WTC11 (cell line): ENCODE measurements at regions not wholly inside any gene's neighbourhood (a gene's known extent, or its start where the extent isn't known, plus 50 kb on each side); places are given as distances from the start of the nearest gene placed in this dataset.

Source experiments
- ATAC-seq: fragments of 200-7000 bp; cut with Tn5 transposase; 2 replicates; pipeline ENCODE4 v1.10.0; 2021; ENCODE audit warnings: mild to moderate bottlenecking, moderate library complexity
- CTCF ChIA-PET: fragments of 300-600 bp; sonication (Branson Sonifier 250); formaldehyde crosslinking; loops from one replicate; lab custom pipeline; 2021; ENCODE audit warnings: antibody characterized with exemption; lab: Charles Lee
- POLR2A ChIA-PET: fragments of 350-600 bp; sonication (Branson Sonifier 250); formaldehyde crosslinking; loops from one replicate; lab custom pipeline; 2021; ENCODE audit warnings: antibody characterized with exemption; lab: Charles Lee
- DNase-seq: peaks from one replicate; pipeline ENCODE4 v3.0.0; 2021; ENCODE audit warnings: low spot score
- H3K27ac Mint-ChIP-seq: 2 replicates; pipeline ENCODE4 v1.8.0; 2021; ENCODE audit warnings: mixed read lengths
- H3K27me3 Mint-ChIP-seq: 2 replicates; pipeline ENCODE4 v1.8.0; 2021; ENCODE audit warnings: low read depth, mild to moderate bottlenecking, moderate library complexity, mixed read lengths
- H3K36me3 Mint-ChIP-seq: 2 replicates; pipeline ENCODE4 v1.8.0; 2021; ENCODE audit warnings: mixed read lengths
- H3K4me1 Mint-ChIP-seq: 2 replicates; pipeline ENCODE4 v1.8.0; 2022; ENCODE audit warnings: mixed read lengths
- H3K4me3 Mint-ChIP-seq: 2 replicates; pipeline ENCODE4 v1.8.0; 2021; ENCODE audit warnings: mild to moderate bottlenecking, moderate library complexity, mixed read lengths
- H3K9me3 Mint-ChIP-seq: 2 replicates; pipeline ENCODE4 v1.8.0; 2021; ENCODE audit warnings: mixed read lengths
- ARID4B ChIP-seq: sonication (generic); formaldehyde crosslinking; IDR thresholded peaks from 2 replicates; pipeline ENCODE4 v1.8.0; 2023; ENCODE audit warnings: missing genetic modification reagents, mild to moderate bottlenecking, borderline replicate concordance
- ATF6 ChIP-seq: sonication (generic); formaldehyde crosslinking; IDR thresholded peaks from 2 replicates; pipeline ENCODE4 v1.8.1; 2023; ENCODE audit warnings: mild to moderate bottlenecking, missing genetic modification reagents
- CDX4 ChIP-seq: fragments of 250-450 bp; sonication (Bioruptor Pico); IDR thresholded peaks from 2 replicates; pipeline ENCODE4 v1.9.0; 2021; ENCODE audit warnings: moderate library complexity, mild to moderate bottlenecking, inconsistent platforms, borderline replicate concordance
- E2F1 ChIP-seq: sonication (generic); formaldehyde crosslinking; IDR thresholded peaks from 2 replicates; pipeline ENCODE4 v1.8.0; 2022; ENCODE audit warnings: mild to moderate bottlenecking, missing genetic modification reagents
- ESRRA ChIP-seq: sonication (generic); formaldehyde crosslinking; IDR thresholded peaks from 2 replicates; pipeline ENCODE4 v1.8.1; 2022; ENCODE audit warnings: mild to moderate bottlenecking, missing genetic modification reagents, borderline replicate concordance
- FOXP1 ChIP-seq: sonication (generic); formaldehyde crosslinking; IDR thresholded peaks from 2 replicates; pipeline ENCODE4 v1.8.0; 2022; ENCODE audit warnings: missing genetic modification reagents, mild to moderate bottlenecking, moderate library complexity, borderline replicate concordance
- HMGA2 ChIP-seq: fragments of 250-450 bp; sonication (Bioruptor Pico); IDR thresholded peaks from 2 replicates; pipeline ENCODE4 v1.4.0; 2021; ENCODE audit warnings: mild to moderate bottlenecking, moderate library complexity
- IRF2 ChIP-seq: sonication (generic); formaldehyde crosslinking; IDR thresholded peaks from 2 replicates; pipeline ENCODE4 v1.8.0; 2022; ENCODE audit warnings: low read depth, missing genetic modification reagents, borderline replicate concordance
- MLX ChIP-seq: sonication (generic); formaldehyde crosslinking; IDR thresholded peaks from 2 replicates; pipeline ENCODE4 v1.8.1; 2023; ENCODE audit warnings: mild to moderate bottlenecking, missing genetic modification reagents, moderate library complexity
- MYBL2 ChIP-seq: sonication (generic); formaldehyde crosslinking; IDR thresholded peaks from 2 replicates; pipeline ENCODE4 v1.8.1; 2023; ENCODE audit warnings: mild to moderate bottlenecking, moderate library complexity, missing genetic modification reagents
- NR1H2 ChIP-seq: sonication (generic); formaldehyde crosslinking; IDR thresholded peaks from 2 replicates; pipeline ENCODE4 v1.9.0; 2021; ENCODE audit warnings: mild to moderate bottlenecking, moderate library complexity, missing genetic modification reagents
- RELA ChIP-seq: sonication (generic); formaldehyde crosslinking; IDR thresholded peaks from 2 replicates; pipeline ENCODE4 v1.8.1; 2022; ENCODE audit warnings: missing genetic modification reagents, mild to moderate bottlenecking, borderline replicate concordance
- SMAD3 ChIP-seq: sonication (generic); formaldehyde crosslinking; IDR thresholded peaks from 2 replicates; pipeline ENCODE4 v1.8.0; 2022; ENCODE audit warnings: missing genetic modification reagents, mild to moderate bottlenecking, borderline replicate concordance
- SP1 ChIP-seq: sonication (generic); formaldehyde crosslinking; conservative IDR thresholded peaks from 2 replicates; pipeline ENCODE4 v1.8.1; 2022; ENCODE audit warnings: missing genetic modification reagents
- TCF7 ChIP-seq: sonication (generic); formaldehyde crosslinking; IDR thresholded peaks from 2 replicates; pipeline ENCODE4 v1.8.0; 2022; ENCODE audit warnings: mild to moderate bottlenecking, low read depth, missing genetic modification reagents, moderate library complexity
- TP53 ChIP-seq: sonication (generic); formaldehyde crosslinking; IDR thresholded peaks from 2 replicates; pipeline ENCODE4 v1.8.1; 2023; ENCODE audit warnings: mild to moderate bottlenecking, missing genetic modification reagents
- ZNF232 ChIP-seq: sonication (generic); formaldehyde crosslinking; IDR thresholded peaks from 2 replicates; pipeline ENCODE4 v1.8.0; 2022; ENCODE audit warnings: mild to moderate bottlenecking, missing genetic modification reagents
- ZSCAN18 ChIP-seq: fragments of 250-450 bp; sonication (Bioruptor Pico); IDR thresholded peaks from 2 replicates; pipeline ENCODE4 v2.1.2; 2022; ENCODE audit warnings: mild to moderate bottlenecking, moderate library complexity

- no peak for DNase-seq
- ChIA-PET POLR2A (no interaction called here), CTCF (interaction anchor here (0.7 kb wide), 1 partner anchor 1559 kb away, joined by 3 read pairs; no protein-coding TSS in a partner anchor)
- Mint-ChIP-seq H3K36me3 (peaks cover 24% of the 10 kb centered on the region), H3K27ac (no peak overlapping the region), H3K4me1 (peaks cover 9% of the 10 kb centered on the region), H3K27me3 (no peaks in the 10 kb centered on the region; the same call in 1 of the 2 replicates), H3K9me3 (peaks cover 43% of the 10 kb centered on the region), H3K4me3 (no peak overlapping the region)
- TF ChIP-seq RELA (CRISPR knock-in tag) (no peak), ZNF232 (no peak), FOXP1 (CRISPR knock-in tag) (no peak), SMAD3 (CRISPR knock-in tag) (no peak), NR1H2 (CRISPR knock-in tag) (no peak), MLX (no peak), TCF7 (CRISPR knock-in tag) (no peak), ATF6 (CRISPR knock-in tag) (no peak), IRF2 (CRISPR knock-in tag) (no peak), CDX4 (no peak), HMGA2 (CRISPR knock-in tag) (no peak), SP1 (CRISPR knock-in tag) (no peak), TP53 (no peak), ARID4B (no peak), E2F1 (no peak), MYBL2 (CRISPR knock-in tag) (no peak), ZSCAN18 (CRISPR knock-in tag) (no peak), ESRRA (CRISPR knock-in tag) (no peak)
- no peak for ATAC-seq
Observed at GRCh38 chr16:54526087-54526486, 239.5 kb upstream of the IRX3 start.
